ENCODE measurements at regions not wholly inside any gene's neighbourhood (a gene's known extent, or its start where the extent isn't known, plus 50 kb on each side); places are given as distances from the start of the nearest gene placed in this dataset.

GRCh38 chr13:48797127-48797526, 143.4 kb downstream of the CYSLTR2 start:
- TF ChIP-seq, protein P1, sequence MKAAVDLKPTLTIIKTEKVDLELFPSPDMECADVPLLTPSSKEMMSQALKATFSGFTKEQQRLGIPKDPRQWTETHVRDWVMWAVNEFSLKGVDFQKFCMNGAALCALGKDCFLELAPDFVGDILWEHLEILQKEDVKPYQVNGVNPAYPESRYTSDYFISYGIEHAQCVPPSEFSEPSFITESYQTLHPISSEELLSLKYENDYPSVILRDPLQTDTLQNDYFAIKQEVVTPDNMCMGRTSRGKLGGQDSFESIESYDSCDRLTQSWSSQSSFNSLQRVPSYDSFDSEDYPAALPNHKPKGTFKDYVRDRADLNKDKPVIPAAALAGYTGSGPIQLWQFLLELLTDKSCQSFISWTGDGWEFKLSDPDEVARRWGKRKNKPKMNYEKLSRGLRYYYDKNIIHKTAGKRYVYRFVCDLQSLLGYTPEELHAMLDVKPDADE (IDR thresholded peaks at IDR 0.05), result no peak
- TF ChIP-seq, protein P2, sequence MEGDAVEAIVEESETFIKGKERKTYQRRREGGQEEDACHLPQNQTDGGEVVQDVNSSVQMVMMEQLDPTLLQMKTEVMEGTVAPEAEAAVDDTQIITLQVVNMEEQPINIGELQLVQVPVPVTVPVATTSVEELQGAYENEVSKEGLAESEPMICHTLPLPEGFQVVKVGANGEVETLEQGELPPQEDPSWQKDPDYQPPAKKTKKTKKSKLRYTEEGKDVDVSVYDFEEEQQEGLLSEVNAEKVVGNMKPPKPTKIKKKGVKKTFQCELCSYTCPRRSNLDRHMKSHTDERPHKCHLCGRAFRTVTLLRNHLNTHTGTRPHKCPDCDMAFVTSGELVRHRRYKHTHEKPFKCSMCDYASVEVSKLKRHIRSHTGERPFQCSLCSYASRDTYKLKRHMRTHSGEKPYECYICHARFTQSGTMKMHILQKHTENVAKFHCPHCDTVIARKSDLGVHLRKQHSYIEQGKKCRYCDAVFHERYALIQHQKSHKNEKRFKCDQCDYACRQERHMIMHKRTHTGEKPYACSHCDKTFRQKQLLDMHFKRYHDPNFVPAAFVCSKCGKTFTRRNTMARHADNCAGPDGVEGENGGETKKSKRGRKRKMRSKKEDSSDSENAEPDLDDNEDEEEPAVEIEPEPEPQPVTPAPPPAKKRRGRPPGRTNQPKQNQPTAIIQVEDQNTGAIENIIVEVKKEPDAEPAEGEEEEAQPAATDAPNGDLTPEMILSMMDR (conservative IDR thresholded peaks at IDR 0.05; ENCODE audit: low read depth in 2 of 2), result no peak
- TF ChIP-seq EZH2phosphoT487 (IDR thresholded peaks at IDR 0.05; ENCODE audit: unreplicated experiment) (no peak), STAT1 (IDR thresholded peaks at IDR 0.05; ENCODE audit: unreplicated experiment) (no peak), EZH2 (IDR thresholded peaks at IDR 0.05; ENCODE audit: low read depth, unreplicated experiment) (no peak)
